ENCODE measurements at regions not wholly inside any gene's neighbourhood (a gene's known extent, or its start where the extent isn't known, plus 50 kb on each side); places are given as distances from the start of the nearest gene placed in this dataset.

DNA sequence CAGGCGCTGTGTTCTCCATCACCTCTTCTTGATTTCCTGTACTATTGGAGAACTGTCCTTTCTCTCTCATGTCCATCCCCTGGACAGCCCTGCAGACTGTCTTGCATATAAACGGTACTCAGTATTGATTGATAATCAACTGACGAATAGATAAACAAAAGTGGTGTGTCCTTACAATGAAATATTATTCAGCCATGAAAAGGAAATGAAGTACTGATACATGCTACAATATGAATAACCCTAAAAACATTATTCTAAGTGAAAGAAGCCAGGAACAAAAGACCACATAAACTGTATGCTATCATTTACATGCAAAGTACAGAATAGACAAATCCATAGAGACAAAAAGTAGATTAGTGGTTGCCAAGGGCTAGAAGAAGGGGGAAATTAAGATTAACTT, 77.6 kb downstream of the SDC1 start:
- TF ChIP-seq CTCF (IDR thresholded peaks at IDR 0.05) (no peak), POLR2A (IDR thresholded peaks at IDR 0.05) (no peak), POLR2AphosphoS5 (IDR thresholded peaks at IDR 0.05) (no peak)

All from breast epithelium (tissue), 3 donors.